ENCODE measurements at regions not wholly inside any gene's neighbourhood (a gene's known extent, or its start where the extent isn't known, plus 50 kb on each side); places are given as distances from the start of the nearest gene placed in this dataset.

- Histone ChIP-seq H3K36me3 (no peaks in the 10 kb centered on the region), H3K4me3 (no peak overlapping the region), H3K9me3 (no peaks in the 10 kb centered on the region), H3K27ac (no peak overlapping the region), H3K27me3 (replicated peaks; ENCODE audit: insufficient read depth) (no peaks in the 10 kb centered on the region), H3K4me1 (ENCODE audit: control insufficient read depth in 1 of 2, low read depth in 2 of 2) (no peaks in the 10 kb centered on the region)
- no peak for DNase-seq (ENCODE audit: low spot score)
- TF ChIP-seq CTCF (IDR thresholded peaks at IDR 0.05): no peak
- no peak for ATAC-seq (ENCODE audit: insufficient number of reproducible peaks, low FRiP score, low read depth)
Measured at GRCh38 chr20:20897922-20898321, 185.5 kb upstream of the RALGAPA2 start.

GRCh38 chr20:20897145-20897544, 184.7 kb upstream of the RALGAPA2 start:
- Histone ChIP-seq H3K4me3 (no peak overlapping the region), H3K9me3 (no peaks in the 10 kb centered on the region), H3K27me3 (replicated peaks; ENCODE audit: insufficient read depth) (no peaks in the 10 kb centered on the region), H3K36me3 (no peaks in the 10 kb centered on the region), H3K4me1 (ENCODE audit: control insufficient read depth in 1 of 2, low read depth in 2 of 2) (no peaks in the 10 kb centered on the region), H3K27ac (no peak overlapping the region)
- no peak for ATAC-seq (ENCODE audit: insufficient number of reproducible peaks, low FRiP score, low read depth)
- DNase-seq (ENCODE audit: low spot score): no peak
- no peak for TF ChIP-seq CTCF (IDR thresholded peaks at IDR 0.05)

- TF ChIP-seq CTCF (IDR thresholded peaks at IDR 0.05): no peak
- H3K27ac ChIP-seq: no peak overlapping the region
- no peaks in the 10 kb centered on the region for H3K9me3 ChIP-seq
- H3K27me3 ChIP-seq (replicated peaks; ENCODE audit: insufficient read depth): no peaks in the 10 kb centered on the region
- ATAC-seq (ENCODE audit: insufficient number of reproducible peaks, low FRiP score, low read depth) (no peak), DNase-seq (ENCODE audit: low spot score) (no peak)
- no peaks in the 10 kb centered on the region for H3K36me3 ChIP-seq
- no peaks in the 10 kb centered on the region for H3K4me1 ChIP-seq (ENCODE audit: control insufficient read depth in 1 of 2, low read depth in 2 of 2)
- H3K4me3 ChIP-seq: no peak overlapping the region
Measured at GRCh38 chr20:20896606-20897005, 184.2 kb upstream of the RALGAPA2 start.

GRCh38 chr20:20895537-20895936, 183.1 kb upstream of the RALGAPA2 start:
- DNase-seq (ENCODE audit: low spot score) (no peak), ATAC-seq (ENCODE audit: insufficient number of reproducible peaks, low FRiP score, low read depth) (no peak)
- TF ChIP-seq CTCF (IDR thresholded peaks at IDR 0.05): no peak
- Histone ChIP-seq H3K27me3 (replicated peaks; ENCODE audit: insufficient read depth) (no peaks in the 10 kb centered on the region), H3K9me3 (no peaks in the 10 kb centered on the region), H3K27ac (no peak overlapping the region), H3K36me3 (no peaks in the 10 kb centered on the region), H3K4me3 (no peak overlapping the region), H3K4me1 (ENCODE audit: control insufficient read depth in 1 of 2, low read depth in 2 of 2) (no peaks in the 10 kb centered on the region)

GRCh38 chr20:20894753-20895152, 182.3 kb upstream of the RALGAPA2 start:
- DNase-seq (ENCODE audit: low spot score): no peak
- TF ChIP-seq CTCF (IDR thresholded peaks at IDR 0.05): no peak
- ATAC-seq (ENCODE audit: insufficient number of reproducible peaks, low FRiP score, low read depth): no peak
- H3K27ac ChIP-seq: no peak overlapping the region
- H3K36me3 ChIP-seq: no peaks in the 10 kb centered on the region
- no peaks in the 10 kb centered on the region for H3K4me1 ChIP-seq (ENCODE audit: control insufficient read depth in 1 of 2, low read depth in 2 of 2)
- H3K27me3 ChIP-seq (replicated peaks; ENCODE audit: insufficient read depth): no peaks in the 10 kb centered on the region
- H3K4me3 ChIP-seq: no peak overlapping the region
- no peaks in the 10 kb centered on the region for H3K9me3 ChIP-seq
